Epithelial cell of esophagus (primary cell): ENCODE measurements at regions not wholly inside any gene's neighbourhood (a gene's known extent, or its start where the extent isn't known, plus 50 kb on each side); places are given as distances from the start of the nearest gene placed in this dataset.
"Not testable (repeated sequence)": the region's sequence is repeated elsewhere in the genome, so short reads cannot be mapped to it uniquely, and the experiment has no call there.

ENCODE experiments used
- DNase-seq: peaks from one replicate; pipeline ENCODE4 v3.0.0; 2010; ENCODE audit warnings: low read depth
- H3K4me3 ChIP-seq: 2 replicates; pipeline ENCODE4 v1.5.1; 2011; ENCODE audit warnings: mild to moderate bottlenecking, low read length, control low read depth
- CTCF ChIP-seq: IDR thresholded peaks from 2 replicates; pipeline ENCODE4 v1.5.1; 2011; ENCODE audit warnings: low read depth, mild to moderate bottlenecking, low read length, control low read depth, inconsistent platforms; ENCODE audit not compliant: insufficient read depth; ENCODE audit errors: missing control alignments

GRCh38 chr12:19811922-19812321 lies 372.6 kb downstream of the AEBP2 start:
- TF ChIP-seq CTCF: no peak
- no peak for DNase-seq
- no peak overlapping the region for H3K4me3 ChIP-seq

GRCh38 chr12:19819231-19819630 lies 379.9 kb downstream of the AEBP2 start:
- DNase-seq: no peak
- no peak overlapping the region for H3K4me3 ChIP-seq
- TF ChIP-seq CTCF: no peak

GRCh38 chr12:19822476-19822875 lies 383.2 kb downstream of the AEBP2 start:
- no peak for DNase-seq
- no peak for TF ChIP-seq CTCF

GRCh38 chr12:19823326-19823725 lies 384.0 kb downstream of the AEBP2 start:
- not testable (repeated sequence) for H3K4me3 ChIP-seq, DNase-seq

More at GRCh38 chr12:19822476-19822875, 383.2 kb downstream of the AEBP2 start:
- H3K4me3 ChIP-seq: no peak overlapping the region

GRCh38 chr12:19826980-19827550 lies 387.8 kb downstream of the AEBP2 start:
- DNase-seq: peak; percentile 10

GRCh38 chr12:19829100-19829853 lies 390.0 kb downstream of the AEBP2 start:
- no peak for DNase-seq
- H3K4me3 ChIP-seq: no peak overlapping the region
- TF ChIP-seq CTCF: no peak

More at GRCh38 chr12:19826980-19827550, 387.8 kb downstream of the AEBP2 start:
- H3K4me3 ChIP-seq: no peak overlapping the region
- TF ChIP-seq CTCF: no peak

GRCh38 chr12:19830446-19830845 lies 391.2 kb downstream of the AEBP2 start:
- TF ChIP-seq CTCF: no peak
- no peak overlapping the region for H3K4me3 ChIP-seq
- no peak for DNase-seq
